B cell (primary cell): ENCODE measurements at regions not wholly inside any gene's neighbourhood (a gene's known extent, or its start where the extent isn't known, plus 50 kb on each side); places are given as distances from the start of the nearest gene placed in this dataset.

Source experiments
- ATAC-seq: fragments of 200-7000 bp; cut with Tn5 transposase; one replicate; pipeline ENCODE4 v1.10.0; 2021; ENCODE audit warnings: low read depth, mild to moderate bottlenecking, moderate number of reproducible peaks, moderate library complexity
- CTCF ChIA-PET: fragments of 350-600 bp; sonication (Branson Sonifier 250); formaldehyde crosslinking; loops from one replicate; lab custom pipeline; 2021; ENCODE audit warnings: antibody characterized with exemption, inconsistent platforms; lab: Charles Lee
- POLR2A ChIA-PET: fragments of 350-600 bp; sonication (Branson Sonifier 250); formaldehyde crosslinking; loops from one replicate; lab custom pipeline; 2021; ENCODE audit warnings: antibody characterized with exemption; lab: Charles Lee
- DNase-seq: peaks from one replicate; pipeline ENCODE4 v3.0.0; 2013
- H2AFZ ChIP-seq: 2 replicates; pipeline ENCODE4 v1.6.1; 2012; ENCODE audit warnings: mild to moderate bottlenecking, low read depth, low read length; ENCODE audit not compliant: insufficient read depth, poor library complexity, severe bottlenecking
- H3K27ac ChIP-seq, 2 donors: 1 replicate in 1 of 2; 2 replicates in 1 of 2; pipeline ENCODE4 v1.5.1; 2012 to 2013; ENCODE audit warnings: low read length in 2 of 2, mild to moderate bottlenecking in 2 of 2, moderate library complexity in 1 of 2
- H3K27me3 ChIP-seq, 4 experiments: fragments of 200-600 bp in 1 of 4; sonication (generic) in 1 of 4; replicated peaks in 1 of 4; 1 replicate in 2 of 4; 2 replicates in 2 of 4; pipeline versions ENCODE4 v1.6.1 to v1.7.0; 2013 to 2016; ENCODE audit warnings: low read length in 3 of 4, mild to moderate bottlenecking in 2 of 4, mixed read lengths in 1 of 4, moderate library complexity in 1 of 4; ENCODE audit not compliant: insufficient read depth in 4 of 4, control insufficient read depth in 3 of 4; ENCODE audit errors: control extremely low read depth in 1 of 4
- H3K36me3 ChIP-seq, 2 experiments: replicated peaks in 1 of 2; 1 replicate in 1 of 2; 2 replicates in 1 of 2; pipeline versions ENCODE4 v1.6.1 to v1.7.1; 2013; ENCODE audit warnings: low read length in 1 of 2; ENCODE audit not compliant: insufficient read depth in 2 of 2, control insufficient read depth in 1 of 2; ENCODE audit errors: control extremely low read depth in 1 of 2, extremely low read depth in 1 of 2
- H3K4me1 ChIP-seq, 2 donors: fragments of 200-600 bp in 1 of 2; sonication (generic) in 1 of 2; 1 replicate in 1 of 2; 2 replicates in 1 of 2; pipeline versions ENCODE4 v1.5.1 to v1.6.1; 2013 to 2017; ENCODE audit warnings: low read length in 2 of 2; ENCODE audit not compliant: control insufficient read depth in 2 of 2, insufficient read depth in 2 of 2
- H3K4me2 ChIP-seq: replicated peaks from 2 replicates; pipeline ENCODE3; 2012; ENCODE audit warnings: mild to moderate bottlenecking, low read depth, low read length; ENCODE audit not compliant: poor library complexity, severe bottlenecking
- H3K4me3 ChIP-seq, 5 experiments: fragments of 200-600 bp in 1 of 5; sonication (generic) in 1 of 5; 1 replicate in 3 of 5; 2 replicates in 2 of 5; pipeline versions ENCODE4 v1.5.1 to v1.7.0; 2011 to 2016; ENCODE audit warnings: low read length in 4 of 5, mild to moderate bottlenecking in 4 of 5, low read depth in 2 of 5, control low read depth in 1 of 5, moderate library complexity in 1 of 5; ENCODE audit not compliant: insufficient read depth in 1 of 5; ENCODE audit errors: control extremely low read depth in 1 of 5, extremely low read depth in 1 of 5
- H3K79me2 ChIP-seq: fragments of 200-600 bp; sonication (generic); one replicate; pipeline ENCODE4 v1.6.0; 2016; ENCODE audit warnings: low read length; ENCODE audit not compliant: control insufficient read depth, insufficient read depth
- H3K9ac ChIP-seq: fragments of 200-600 bp; sonication (generic); 2 replicates; pipeline ENCODE4 v1.6.1; 2017; ENCODE audit warnings: mild to moderate bottlenecking, low read length, moderate library complexity
- H3K9me3 ChIP-seq, 3 donors: one replicate each; pipeline versions ENCODE4 v1.6.1 to v1.7.1; 2013; ENCODE audit warnings: low read length in 2 of 3; ENCODE audit not compliant: control insufficient read depth in 2 of 3, insufficient read depth in 1 of 3; ENCODE audit errors: control extremely low read depth in 1 of 3
- H4K20me1 ChIP-seq: 2 replicates; pipeline ENCODE4 v1.6.0; 2012; ENCODE audit warnings: mild to moderate bottlenecking, low read length; ENCODE audit not compliant: insufficient read depth, control insufficient read depth, poor library complexity, severe bottlenecking
- H3K27ac Mint-ChIP-seq: one replicate; pipeline ENCODE4 v1.8.0; 2021; ENCODE audit warnings: mixed read lengths
- H3K27me3 Mint-ChIP-seq: one replicate; pipeline ENCODE4 v1.8.0; 2021; ENCODE audit warnings: mixed read lengths
- H3K4me1 Mint-ChIP-seq: one replicate; pipeline ENCODE4 v1.8.0; 2021; ENCODE audit warnings: mixed read lengths
- H3K4me3 Mint-ChIP-seq: one replicate; pipeline ENCODE4 v1.8.0; 2021; ENCODE audit warnings: mixed read lengths
- H3K9me3 Mint-ChIP-seq: one replicate; pipeline ENCODE4 v1.8.0; 2022; ENCODE audit warnings: mixed read lengths; ENCODE audit not compliant: insufficient read depth
- CTCF ChIP-seq: fragments of 200-600 bp; IDR thresholded peaks from one replicate; pipeline ENCODE4 v1.8.0; 2022; ENCODE audit warnings: antibody characterized with exemption, mild to moderate bottlenecking
- EZH2 ChIP-seq: IDR thresholded peaks from 2 replicates; pipeline ENCODE4 v1.6.1; 2012; ENCODE audit warnings: borderline replicate concordance, low read depth, mild to moderate bottlenecking, moderate library complexity, low read length; ENCODE audit not compliant: insufficient read depth, poor library complexity, severe bottlenecking
- WGBS: methylation state at CpG from one replicate; pipeline ENCODE4 v1.1.5; 2013; ENCODE audit warnings: missing lambda C conversion rate; ENCODE audit not compliant: insufficient coverage; 5-methylcytosine and 5-hydroxymethylcytosine counted together
- intact Hi-C: fragments of 100-400 bp; cut with micrococcal nuclease; formaldehyde crosslinking; loops from one replicate; pipeline ENCODE4 v1.10.0; 2022

GRCh38 chr4:59664771-59665170 is 1535.4 kb upstream of the ADGRL3 start:
- Histone ChIP-seq H3K36me3 (no peaks in the 10 kb centered on the region), H3K27ac (no peak overlapping the region), H4K20me1 (no peaks in the 10 kb centered on the region), H3K4me2 (no peak overlapping the region), H3K9me3 (no peaks in the 10 kb centered on the region), H2AFZ (no peak overlapping the region), H3K79me2 (no peaks in the 10 kb centered on the region), H3K9ac (no peak overlapping the region), H3K4me1 (no peaks in the 10 kb centered on the region), H3K27me3 (no peaks in the 10 kb centered on the region), H3K4me3 (no peak overlapping the region)
- no CpG with 5 or more reads among the region's 1 CpG for WGBS
- CTCF ChIA-PET: no interaction called here
- H3K4me3 Mint-ChIP-seq: no peak overlapping the region
- no peak for ATAC-seq
- no peaks in the 10 kb centered on the region for H3K4me1 Mint-ChIP-seq
- H3K27me3 Mint-ChIP-seq: no peaks in the 10 kb centered on the region
- POLR2A ChIA-PET: no interaction called here
- peaks cover 9% of the 10 kb centered on the region for H3K9me3 Mint-ChIP-seq
- no peak overlapping the region for H3K27ac Mint-ChIP-seq
- intact Hi-C loops: no loop called here
- no peak for TF ChIP-seq EZH2
- no peak for DNase-seq

GRCh38 chr4:59666645-59667044 is 1533.5 kb upstream of the ADGRL3 start:
- Histone ChIP-seq H3K4me3 (no peak overlapping the region), H2AFZ (no peak overlapping the region), H3K4me2 (no peak overlapping the region), H3K9me3 (no peaks in the 10 kb centered on the region), H3K27ac (no peak overlapping the region), H3K27me3 (no peaks in the 10 kb centered on the region), H4K20me1 (no peaks in the 10 kb centered on the region), H3K9ac (no peak overlapping the region), H3K79me2 (no peaks in the 10 kb centered on the region), H3K4me1 (no peaks in the 10 kb centered on the region), H3K36me3 (no peaks in the 10 kb centered on the region)
- Mint-ChIP-seq H3K27me3 (no peaks in the 10 kb centered on the region), H3K9me3 (peaks cover 3% of the 10 kb centered on the region), H3K27ac (no peak overlapping the region), H3K4me3 (no peak overlapping the region), H3K4me1 (no peaks in the 10 kb centered on the region)
- no peak for TF ChIP-seq CTCF
- no peak for TF ChIP-seq EZH2
- POLR2A ChIA-PET: no interaction called here
- intact Hi-C loops: no loop called here
- DNase-seq: no peak
- CTCF ChIA-PET: no interaction called here
- no CpG with 5 or more reads among the region's 2 CpGs for WGBS
- ATAC-seq: no peak
